ENCODE measurements at regions not wholly inside any gene's neighbourhood (a gene's known extent, or its start where the extent isn't known, plus 50 kb on each side); places are given as distances from the start of the nearest gene placed in this dataset.

GRCh38 chr21:26669215-26669764 is 96.2 kb upstream of the CYYR1 start:
- Histone ChIP-seq H2AFZ (ENCODE audit: low read length) (no peak overlapping the region), H3K27ac (ENCODE audit: low read depth, low read length) (no peak overlapping the region), H3K79me2 (ENCODE audit: insufficient read depth, low read length) (no peaks in the 10 kb centered on the region), H4K20me1 (ENCODE audit: insufficient read depth, low read length) (no peaks in the 10 kb centered on the region), H3K9me3 (ENCODE audit: low read depth, low read length) (no peaks in the 10 kb centered on the region), H3K36me3 (ENCODE audit: insufficient read depth, low read length) (no peaks in the 10 kb centered on the region), H3K4me2 (ENCODE audit: insufficient read depth, low read length) (no peak overlapping the region), H3K4me3 (ENCODE audit: insufficient read depth, low read length) (no peak overlapping the region), H3K4me1 (ENCODE audit: insufficient read depth, low read length) (no peaks in the 10 kb centered on the region), H3K27me3 (ENCODE audit: insufficient read depth, low read length) (no peaks in the 10 kb centered on the region)
- no peak for TF ChIP-seq CTCF (IDR thresholded peaks at IDR 0.05; ENCODE audit: extremely low read depth, low read depth, low read length)
- no peak for DNase-seq (ENCODE audit: insufficient read length, low spot score, missing footprints)

- Histone ChIP-seq H3K9me3 (ENCODE audit: low read depth, low read length) (no peaks in the 10 kb centered on the region), H3K79me2 (ENCODE audit: insufficient read depth, low read length) (no peaks in the 10 kb centered on the region), H2AFZ (ENCODE audit: low read length) (no peak overlapping the region), H3K4me2 (ENCODE audit: insufficient read depth, low read length) (no peak overlapping the region), H3K27ac (ENCODE audit: low read depth, low read length) (no peak overlapping the region), H4K20me1 (ENCODE audit: insufficient read depth, low read length) (no peaks in the 10 kb centered on the region), H3K27me3 (ENCODE audit: insufficient read depth, low read length) (no peaks in the 10 kb centered on the region), H3K36me3 (ENCODE audit: insufficient read depth, low read length) (no peaks in the 10 kb centered on the region), H3K4me3 (ENCODE audit: insufficient read depth, low read length) (no peak overlapping the region), H3K4me1 (ENCODE audit: insufficient read depth, low read length) (no peaks in the 10 kb centered on the region)
- TF ChIP-seq CTCF (IDR thresholded peaks at IDR 0.05; ENCODE audit: extremely low read depth, low read depth, low read length) = no peak
- DNase-seq (ENCODE audit: insufficient read length, low spot score, missing footprints) = no peak
These were observed 86.7 kb upstream of the CYYR1 start for GRCh38 chr21:26659757-26660156.

DNA sequence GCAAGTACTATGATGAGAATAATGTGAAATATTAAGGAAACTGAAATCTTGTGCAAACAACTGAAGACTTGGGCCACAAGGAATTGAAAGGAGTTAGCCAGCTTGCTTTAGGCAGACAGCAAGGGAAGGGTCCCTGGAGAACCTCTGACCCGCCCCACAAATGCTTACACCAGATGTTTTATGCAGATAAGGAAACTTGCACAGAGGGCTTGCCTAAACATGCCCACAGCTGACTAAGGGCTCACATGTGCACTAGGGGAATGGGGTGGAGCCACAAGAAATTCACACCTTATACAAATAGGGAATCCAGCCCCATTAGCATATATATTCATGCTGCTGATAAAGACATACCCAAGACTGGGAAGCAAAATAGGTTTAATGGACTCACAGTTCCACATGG is 86.1 kb upstream of the CYYR1 start:
- Histone ChIP-seq H3K4me1 (ENCODE audit: insufficient read depth, low read length) (no peaks in the 10 kb centered on the region), H3K9me3 (ENCODE audit: low read depth, low read length) (no peaks in the 10 kb centered on the region), H3K4me3 (ENCODE audit: insufficient read depth, low read length) (no peak overlapping the region), H3K79me2 (ENCODE audit: insufficient read depth, low read length) (no peaks in the 10 kb centered on the region), H2AFZ (ENCODE audit: low read length) (no peak overlapping the region), H3K4me2 (ENCODE audit: insufficient read depth, low read length) (no peak overlapping the region), H3K36me3 (ENCODE audit: insufficient read depth, low read length) (no peaks in the 10 kb centered on the region), H3K27ac (ENCODE audit: low read depth, low read length) (no peak overlapping the region), H3K27me3 (ENCODE audit: insufficient read depth, low read length) (no peaks in the 10 kb centered on the region), H4K20me1 (ENCODE audit: insufficient read depth, low read length) (no peaks in the 10 kb centered on the region)
- TF ChIP-seq CTCF (IDR thresholded peaks at IDR 0.05; ENCODE audit: extremely low read depth, low read depth, low read length) = no peak
- DNase-seq (ENCODE audit: insufficient read length, low spot score, missing footprints) = no peak

- Histone ChIP-seq H3K4me2 (ENCODE audit: insufficient read depth, low read length) (no peak overlapping the region), H3K4me3 (ENCODE audit: insufficient read depth, low read length) (no peak overlapping the region), H4K20me1 (ENCODE audit: insufficient read depth, low read length) (no peaks in the 10 kb centered on the region), H3K36me3 (ENCODE audit: insufficient read depth, low read length) (no peaks in the 10 kb centered on the region), H3K9me3 (ENCODE audit: low read depth, low read length) (no peaks in the 10 kb centered on the region), H3K27ac (ENCODE audit: low read depth, low read length) (no peak overlapping the region), H3K4me1 (ENCODE audit: insufficient read depth, low read length) (no peaks in the 10 kb centered on the region), H3K79me2 (ENCODE audit: insufficient read depth, low read length) (no peaks in the 10 kb centered on the region), H2AFZ (ENCODE audit: low read length) (no peak overlapping the region), H3K27me3 (ENCODE audit: insufficient read depth, low read length) (no peaks in the 10 kb centered on the region)
- DNase-seq (ENCODE audit: insufficient read length, low spot score, missing footprints) = no peak
- no peak for TF ChIP-seq CTCF (IDR thresholded peaks at IDR 0.05; ENCODE audit: extremely low read depth, low read depth, low read length)
These were observed 82.4 kb upstream of the CYYR1 start for GRCh38 chr21:26655460-26655859.

All from osteoblast (primary cell).